Duodenal mucosa (tissue), 2 donors: ENCODE measurements at regions not wholly inside any gene's neighbourhood (a gene's known extent, or its start where the extent isn't known, plus 50 kb on each side); places are given as distances from the start of the nearest gene placed in this dataset.
"Not testable (repeated sequence)": the region's sequence is repeated elsewhere in the genome, so short reads cannot be mapped to it uniquely, and the experiment has no call there.

Source experiments
- H3K27ac ChIP-seq: one replicate; pipeline ENCODE4 v1.7.0; 2013; ENCODE audit warnings: low read depth, low read length
- H3K27me3 ChIP-seq, 2 donors: one replicate each; pipeline ENCODE4 v1.7.0; 2013; ENCODE audit warnings: low read length in 2 of 2, control low read depth in 1 of 2; ENCODE audit not compliant: insufficient read depth in 2 of 2, control insufficient read depth in 1 of 2
- H3K36me3 ChIP-seq, 2 donors: one replicate each; pipeline ENCODE4 v1.7.0; 2013; ENCODE audit warnings: low read length in 2 of 2, control low read depth in 1 of 2; ENCODE audit not compliant: insufficient read depth in 2 of 2, control insufficient read depth in 1 of 2
- H3K4me1 ChIP-seq, 2 donors: one replicate each; pipeline ENCODE4 v1.7.0; 2013; ENCODE audit warnings: low read length in 2 of 2, control low read depth in 1 of 2; ENCODE audit not compliant: insufficient read depth in 2 of 2, control insufficient read depth in 1 of 2
- H3K4me3 ChIP-seq, 2 donors: one replicate each; pipeline ENCODE4 v1.7.0; 2013; ENCODE audit warnings: low read length in 2 of 2, low read depth in 1 of 2
- H3K9ac ChIP-seq, 2 donors: one replicate each; pipeline ENCODE4 v1.7.0; 2013; ENCODE audit warnings: low read length in 2 of 2, low read depth in 1 of 2
- H3K9me3 ChIP-seq, 2 donors: one replicate each; pipeline ENCODE4 v1.7.0; 2013; ENCODE audit warnings: low read length in 2 of 2, control low read depth in 1 of 2; ENCODE audit not compliant: control insufficient read depth in 1 of 2

DNA sequence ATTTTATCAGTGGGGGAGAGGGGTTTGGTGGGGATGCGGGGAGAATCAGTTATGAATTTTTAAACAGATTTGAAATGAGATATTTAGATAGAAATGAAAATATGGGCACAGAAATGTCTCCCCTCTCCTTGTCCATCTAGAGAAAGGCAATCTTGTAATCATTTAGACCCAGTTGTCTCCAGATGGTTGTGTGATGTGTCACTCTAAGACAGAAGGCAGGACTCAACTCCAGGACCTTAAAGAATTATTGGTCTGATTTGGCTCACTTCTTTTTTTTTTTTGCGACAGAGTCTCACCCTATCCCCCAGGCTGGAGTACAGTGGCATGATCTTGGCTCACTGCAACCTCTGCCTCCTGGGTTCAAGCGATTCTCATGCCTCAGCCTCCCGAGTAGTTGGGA lies 77.2 kb downstream of the EOMES start:
- H3K4me3 ChIP-seq = no peak overlapping the region
- H3K9ac ChIP-seq = no peak overlapping the region
- H3K4me1 ChIP-seq = peaks cover 24 to 43% of the 10 kb centered on the region in 2 donors
- H3K36me3 ChIP-seq = no peaks in the 10 kb centered on the region
- no peaks in the 10 kb centered on the region for H3K27me3 ChIP-seq
- H3K27ac ChIP-seq = no peak overlapping the region
- H3K9me3 ChIP-seq = no peaks in the 10 kb centered on the region

GRCh38 chr3:27643355-27643754 lies 78.8 kb downstream of the EOMES start:
- no peaks in the 10 kb centered on the region for H3K36me3 ChIP-seq
- peaks cover 33 to 46% of the 10 kb centered on the region in 2 donors for H3K4me1 ChIP-seq
- H3K27me3 ChIP-seq = no peaks in the 10 kb centered on the region
- peak overlapping the region; percentile 28 to 43 for H3K9ac ChIP-seq
- H3K9me3 ChIP-seq = no peaks in the 10 kb centered on the region
- H3K4me3 ChIP-seq = peak overlapping the region in 1 of 2 donors; percentile 18
- H3K27ac ChIP-seq = peak overlapping the region; percentile 34

- H3K9ac ChIP-seq = peak overlapping the region; percentile 28 to 48
- H3K4me1 ChIP-seq = peaks cover 37 to 51% of the 10 kb centered on the region in 2 donors
- no peaks in the 10 kb centered on the region for H3K27me3 ChIP-seq
- peak overlapping the region in 1 of 2 donors; percentile 18 for H3K4me3 ChIP-seq
- H3K9me3 ChIP-seq = no peaks in the 10 kb centered on the region
- no peaks in the 10 kb centered on the region for H3K36me3 ChIP-seq
- H3K27ac ChIP-seq = peak overlapping the region; percentile 34
These were observed 79.3 kb downstream of the EOMES start for GRCh38 chr3:27642796-27643195.

DNA sequence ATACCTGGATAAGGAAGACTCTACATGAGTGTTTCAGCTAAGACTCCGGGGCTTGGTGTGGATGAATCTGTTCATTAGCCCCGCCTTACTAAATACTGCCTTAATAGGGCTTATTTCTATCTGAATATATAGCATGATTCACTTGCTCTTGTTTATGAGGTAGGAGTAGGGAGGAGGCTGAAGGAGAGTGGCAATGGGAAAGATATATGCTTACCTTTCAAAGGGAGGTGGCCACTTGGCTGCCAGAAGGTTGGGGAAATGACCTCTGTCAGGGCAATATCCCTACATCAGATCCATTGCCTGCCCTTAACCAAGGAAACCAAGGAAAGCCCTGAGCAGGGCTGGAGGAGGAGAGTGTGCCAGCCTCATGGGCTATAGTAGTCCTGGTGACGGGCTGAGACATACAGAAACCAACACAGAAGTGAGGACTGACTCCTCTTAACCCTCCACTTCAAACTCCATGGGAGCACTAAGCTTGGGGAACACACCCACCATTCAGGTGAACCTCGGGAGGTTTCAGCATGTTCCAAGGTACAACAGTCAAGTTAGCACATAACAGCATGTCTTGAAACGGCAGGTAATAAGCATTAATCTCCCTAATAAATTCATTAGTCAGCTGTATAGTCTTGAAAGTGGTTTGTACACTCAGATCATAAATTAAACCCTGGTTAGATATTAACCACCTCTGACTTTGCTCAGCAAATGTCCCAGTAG lies 80.1 kb downstream of the EOMES start:
- H3K9me3 ChIP-seq = no peaks in the 10 kb centered on the region
- peak overlapping the region; percentile 34 to 38 for H3K4me3 ChIP-seq
- H3K27me3 ChIP-seq = no peaks in the 10 kb centered on the region
- H3K27ac ChIP-seq = peak overlapping the region; percentile 89
- peak overlapping the region; percentile 20 to 47 for H3K9ac ChIP-seq
- H3K4me1 ChIP-seq = peaks cover 36 to 52% of the 10 kb centered on the region in 2 donors
- H3K36me3 ChIP-seq = no peaks in the 10 kb centered on the region

GRCh38 chr3:27641271-27641800 lies 80.8 kb downstream of the EOMES start:
- H3K9ac ChIP-seq = peak overlapping the region in 1 of 2 donors; percentile 47
- no peak overlapping the region for H3K27ac ChIP-seq
- no peaks in the 10 kb centered on the region for H3K27me3 ChIP-seq
- no peaks in the 10 kb centered on the region for H3K36me3 ChIP-seq
- H3K4me1 ChIP-seq = peaks cover 32 to 52% of the 10 kb centered on the region in 2 donors
- H3K4me3 ChIP-seq = no peak overlapping the region
- no peaks in the 10 kb centered on the region for H3K9me3 ChIP-seq

GRCh38 chr3:27639271-27639670 lies 82.9 kb downstream of the EOMES start:
- H3K27me3 ChIP-seq = no peaks in the 10 kb centered on the region
- H3K4me1 ChIP-seq = peaks cover 32 to 45% of the 10 kb centered on the region in 2 donors
- H3K9ac ChIP-seq = no peak overlapping the region
- H3K36me3 ChIP-seq = no peaks in the 10 kb centered on the region
- no peak overlapping the region for H3K4me3 ChIP-seq
- H3K27ac ChIP-seq = no peak overlapping the region
- H3K9me3 ChIP-seq = no peaks in the 10 kb centered on the region

GRCh38 chr3:27638594-27638993 lies 83.5 kb downstream of the EOMES start:
- Histone ChIP-seq H3K9me3 (no peaks in the 10 kb centered on the region), H3K27me3 (no peaks in the 10 kb centered on the region), H3K4me1 (peaks cover 32 to 42% of the 10 kb centered on the region in 2 donors), H3K4me3 (peak overlapping the region in 1 of 2 donors; percentile 6), H3K27ac (no peak overlapping the region), H3K9ac (no peak overlapping the region), H3K36me3 (no peaks in the 10 kb centered on the region)

DNA sequence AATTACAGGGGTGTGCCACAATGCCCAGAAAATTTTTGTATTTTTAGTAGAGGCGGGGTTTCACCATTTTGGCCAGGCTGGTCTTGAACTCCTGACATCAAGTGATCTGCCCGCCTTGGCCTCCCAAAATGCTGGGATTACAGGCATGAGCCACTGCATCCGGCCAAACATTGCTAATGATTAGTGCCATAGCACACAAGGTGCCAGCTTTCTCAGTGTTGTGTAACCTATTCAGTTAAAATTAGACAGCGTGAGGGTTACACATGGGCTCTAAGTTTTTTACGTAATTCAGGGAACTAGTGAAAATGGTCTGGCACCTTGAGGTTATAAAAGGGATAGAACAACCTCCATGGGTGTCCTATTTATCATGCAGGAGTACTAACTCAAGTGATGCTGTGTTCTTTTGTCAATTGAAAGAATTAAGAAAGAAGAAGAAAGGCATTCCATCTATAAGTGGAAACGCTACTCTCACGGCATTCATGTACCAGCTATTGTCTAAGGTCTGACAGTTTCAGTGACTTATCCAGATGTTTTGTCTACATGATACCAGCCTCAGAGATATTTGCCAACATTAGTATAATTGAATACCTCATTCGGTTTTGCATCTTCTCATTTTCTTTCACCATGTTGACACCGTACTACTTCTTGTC lies 84.7 kb downstream of the EOMES start:
- H3K36me3 ChIP-seq = no peaks in the 10 kb centered on the region
- H3K9me3 ChIP-seq = no peaks in the 10 kb centered on the region
- H3K27ac ChIP-seq = no peak overlapping the region
- no peaks in the 10 kb centered on the region for H3K27me3 ChIP-seq
- H3K9ac ChIP-seq = no peak overlapping the region
- no peak overlapping the region for H3K4me3 ChIP-seq
- peaks cover 24 to 32% of the 10 kb centered on the region in 2 donors for H3K4me1 ChIP-seq

DNA sequence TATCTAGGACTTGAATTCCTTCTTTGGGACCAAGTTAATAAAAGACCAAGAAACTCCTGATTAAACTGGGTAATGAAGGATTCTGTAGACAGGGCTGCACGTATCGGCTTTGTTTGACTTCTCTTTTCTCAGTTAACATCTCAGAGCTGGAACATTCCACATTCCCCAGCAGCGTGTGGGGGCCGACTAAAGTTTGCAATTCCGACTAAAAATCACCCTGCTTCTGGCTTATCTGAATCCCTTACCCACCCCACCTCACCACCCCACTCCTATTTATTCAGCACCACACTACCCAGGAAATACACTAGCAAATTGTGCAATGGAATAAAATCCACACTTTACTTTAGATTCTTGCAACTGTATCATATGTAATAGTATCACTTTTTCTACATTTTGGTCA lies 87.1 kb downstream of the EOMES start:
- H3K36me3 ChIP-seq, H3K4me3 ChIP-seq, H3K27ac ChIP-seq, H3K9me3 ChIP-seq, H3K9ac ChIP-seq, H3K27me3 ChIP-seq: not testable (repeated sequence)
- H3K4me1 ChIP-seq = peaks cover 15 to 17% of the 10 kb centered on the region in 2 donors

GRCh38 chr3:27633224-27633545 lies 88.9 kb downstream of the EOMES start:
- Histone ChIP-seq H3K4me1 (peaks cover 4 to 7% of the 10 kb centered on the region in 2 donors), H3K27ac (peak overlapping the region; percentile 94), H3K9me3 (no peaks in the 10 kb centered on the region), H3K36me3 (no peaks in the 10 kb centered on the region), H3K9ac (peak overlapping the region; percentile 82 to 89), H3K27me3 (no peaks in the 10 kb centered on the region), H3K4me3 (peak overlapping the region; percentile 80 to 90)
